GM19468 (cell line): ENCODE measurements at regions not wholly inside any gene's neighbourhood (a gene's known extent, or its start where the extent isn't known, plus 50 kb on each side); places are given as distances from the start of the nearest gene placed in this dataset.

Experiments used
- ATAC-seq: cut with Tn5 transposase; IDR thresholded peaks from one replicate; pipeline ENCODE4 v1.9.1; 2021; ENCODE audit warnings: mild to moderate bottlenecking, moderate library complexity, moderate number of reproducible peaks; ENCODE audit not compliant: unreplicated experiment; ENCODE audit errors: extremely low read depth

DNA sequence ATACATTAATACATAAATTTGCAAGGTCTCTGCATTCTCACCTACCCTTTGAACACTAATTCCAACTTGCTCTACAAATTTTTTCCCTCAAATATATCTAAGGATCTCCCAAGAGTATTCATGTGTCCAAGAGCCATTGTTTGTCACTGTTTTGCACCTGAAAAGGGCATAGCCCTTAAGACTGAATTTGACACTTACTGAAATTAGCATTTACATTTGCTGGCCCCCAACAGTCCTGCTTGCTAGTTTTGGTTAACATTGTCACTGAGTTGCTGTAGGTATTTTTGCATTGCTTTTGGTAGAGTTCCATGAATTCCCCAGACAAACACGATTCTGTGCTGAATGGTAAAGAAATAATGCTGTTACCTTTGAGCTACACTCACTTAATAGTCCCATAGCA lies 57.3 kb downstream of the KCNA4 start:
- no peak for ATAC-seq

- ATAC-seq = no peak
Measured at GRCh38 chr11:29957431-29957830, 59.4 kb downstream of the KCNA4 start.

GRCh38 chr11:29956076-29956556 lies 60.7 kb downstream of the KCNA4 start:
- ATAC-seq = no peak

- no peak for ATAC-seq
Measured at GRCh38 chr11:29943347-29943746, 73.5 kb downstream of the KCNA4 start.

DNA sequence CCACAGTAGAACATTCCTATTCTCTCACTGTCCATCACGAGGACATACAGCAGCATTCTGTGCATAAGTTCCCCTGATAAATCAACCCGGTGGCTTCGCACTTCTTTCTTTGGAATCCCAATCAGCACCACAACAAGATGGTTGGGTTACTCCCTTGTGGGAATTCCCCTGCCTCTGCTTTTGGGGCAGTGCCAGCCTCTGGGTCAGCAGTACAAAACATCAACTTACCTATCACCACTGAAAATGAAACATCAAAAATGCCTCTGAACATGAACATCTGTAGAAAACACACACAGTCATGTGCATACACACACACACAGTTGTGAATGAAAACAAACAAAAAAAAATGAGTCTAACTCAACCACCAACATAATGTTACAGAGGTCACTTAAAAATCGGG lies 79.3 kb downstream of the KCNA4 start:
- ATAC-seq = no peak

DNA sequence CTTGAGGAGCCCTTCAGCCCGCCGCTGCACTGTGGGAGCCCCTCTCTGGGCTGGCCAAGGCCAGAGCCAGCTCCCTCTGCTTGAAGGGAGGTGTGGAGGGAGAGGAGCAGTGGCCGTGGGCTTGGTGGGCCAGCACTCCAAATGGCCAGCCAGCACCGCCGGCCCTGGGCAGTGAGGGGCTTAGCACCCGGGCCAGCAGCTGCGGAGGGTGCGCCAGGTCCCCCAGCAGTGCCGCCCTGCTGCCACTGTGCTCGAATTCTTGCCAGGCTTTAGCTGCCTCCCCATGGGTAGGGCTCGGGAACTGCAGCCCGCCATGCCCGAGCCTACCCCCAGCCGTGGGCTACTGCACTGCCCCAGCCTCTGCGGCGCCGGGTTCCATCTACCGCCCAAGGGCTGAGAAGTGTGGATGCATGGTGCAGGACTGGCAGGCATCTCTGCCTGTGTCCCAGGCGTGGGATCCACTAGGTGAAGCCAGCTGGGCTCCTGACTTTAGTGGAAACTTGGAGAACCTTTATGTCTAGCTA lies 82.7 kb downstream of the KCNA4 start:
- no peak for ATAC-seq

GRCh38 chr11:29916040-29916439 lies 100.8 kb downstream of the KCNA4 start:
- no peak for ATAC-seq

DNA sequence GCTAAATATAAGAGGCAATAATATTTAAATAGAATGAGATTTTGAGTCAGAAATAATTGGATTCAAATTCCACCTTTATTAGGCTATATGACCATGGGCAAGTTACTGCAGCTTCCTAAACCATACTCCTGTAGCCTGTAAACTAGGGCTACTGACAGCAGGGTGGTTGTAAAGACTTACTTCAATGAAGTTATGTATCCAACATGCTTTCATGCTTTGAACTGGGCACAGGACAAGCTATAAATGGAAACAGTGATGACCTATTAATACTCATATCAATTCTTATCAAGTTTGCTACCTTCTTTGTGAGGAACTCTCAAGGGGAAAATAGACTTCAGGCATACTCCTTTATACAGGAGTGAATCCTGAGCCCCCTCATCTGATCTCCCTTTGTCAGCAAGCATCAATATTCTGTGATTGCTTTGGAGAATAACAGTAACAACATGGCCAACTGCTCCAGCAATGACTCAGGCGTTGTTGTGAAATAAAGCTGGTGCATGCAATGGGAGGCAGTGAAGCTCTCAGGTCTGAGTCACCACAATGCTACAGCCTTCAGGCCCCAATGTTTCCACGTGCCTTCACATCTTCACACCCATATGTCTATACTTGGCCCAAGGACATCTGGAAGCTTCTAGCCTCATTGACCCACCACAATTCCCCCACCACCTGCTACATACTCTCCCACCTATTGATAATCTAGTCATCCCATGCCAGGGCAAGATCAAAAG lies 102.5 kb downstream of the KCNA4 start:
- ATAC-seq = no peak

GRCh38 chr11:29913352-29913751 lies 103.5 kb downstream of the KCNA4 start:
- no peak for ATAC-seq

DNA sequence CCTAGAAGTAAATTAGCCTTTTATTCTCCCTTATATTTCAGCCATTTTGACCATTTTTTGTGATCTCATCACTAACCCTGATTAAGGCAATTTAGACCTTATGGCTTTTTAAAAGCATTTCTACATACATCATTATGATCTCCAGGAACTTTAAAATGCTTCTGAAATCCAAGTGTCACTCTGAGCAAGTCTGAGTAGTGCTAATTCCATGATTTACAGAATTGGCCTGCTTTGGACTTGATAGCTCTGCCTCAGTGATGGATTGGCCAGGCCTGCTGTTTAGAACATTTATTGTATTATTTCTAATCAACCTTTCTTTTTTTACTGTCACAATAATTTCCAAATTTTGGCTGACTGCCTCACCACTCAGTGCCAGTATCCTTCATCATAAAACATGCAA lies 116.4 kb downstream of the KCNA4 start:
- no peak for ATAC-seq

DNA sequence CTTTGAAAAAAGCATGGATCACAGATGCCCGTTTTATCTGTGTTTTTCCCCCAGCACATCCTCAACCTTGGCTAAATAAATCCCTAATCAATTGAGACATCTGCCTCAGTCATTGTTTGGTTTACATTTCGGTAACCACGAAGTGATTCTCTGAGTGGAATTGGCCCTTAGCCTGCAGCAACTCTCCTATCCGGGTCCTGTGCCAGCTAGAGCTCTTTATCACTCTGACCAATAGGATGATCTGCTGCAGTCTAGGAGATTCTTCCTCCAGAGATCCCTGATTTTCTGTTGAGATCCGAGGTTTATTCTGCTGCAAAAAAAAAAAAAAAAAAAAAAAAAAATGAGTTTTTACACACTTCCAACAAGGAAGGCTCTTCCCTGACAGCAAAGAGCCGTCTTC lies 137.3 kb downstream of the KCNA4 start:
- no peak for ATAC-seq

- ATAC-seq = no peak
Measured at GRCh38 chr11:29876192-29876591, 140.6 kb downstream of the KCNA4 start.

GRCh38 chr11:29847219-29847618 lies 169.6 kb downstream of the KCNA4 start:
- ATAC-seq = no peak

DNA sequence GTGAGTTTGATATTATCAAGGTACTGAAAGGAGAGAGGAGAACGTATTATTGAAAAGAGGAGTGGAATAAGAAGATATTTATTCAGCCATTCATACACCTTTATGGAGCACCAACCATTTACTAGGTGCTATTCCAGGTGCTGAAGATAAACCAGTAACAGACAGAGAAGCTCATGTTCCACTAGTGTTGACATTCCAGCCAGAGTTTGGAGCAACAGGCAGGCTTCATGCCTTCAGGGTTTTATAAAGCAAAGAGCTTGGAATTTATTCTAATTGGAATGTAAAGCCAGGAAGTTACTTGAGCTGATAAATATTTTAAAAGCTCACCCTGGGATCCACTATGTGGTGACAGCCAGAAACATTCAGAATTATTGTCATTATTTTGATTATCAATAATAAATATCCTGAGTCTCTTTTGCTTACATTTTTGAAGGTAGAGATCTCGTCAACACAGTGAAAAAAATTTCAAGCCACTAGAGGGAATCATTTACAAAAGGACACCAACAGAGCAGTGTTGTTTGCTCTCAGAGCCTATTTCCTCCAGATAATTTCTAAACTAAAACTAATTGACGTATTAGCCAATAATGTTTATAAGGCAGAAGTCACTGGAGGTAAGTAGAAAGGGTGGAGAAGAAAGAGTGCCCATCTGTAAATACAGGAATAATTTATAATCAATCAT lies 172.0 kb downstream of the KCNA4 start:
- no peak for ATAC-seq

DNA sequence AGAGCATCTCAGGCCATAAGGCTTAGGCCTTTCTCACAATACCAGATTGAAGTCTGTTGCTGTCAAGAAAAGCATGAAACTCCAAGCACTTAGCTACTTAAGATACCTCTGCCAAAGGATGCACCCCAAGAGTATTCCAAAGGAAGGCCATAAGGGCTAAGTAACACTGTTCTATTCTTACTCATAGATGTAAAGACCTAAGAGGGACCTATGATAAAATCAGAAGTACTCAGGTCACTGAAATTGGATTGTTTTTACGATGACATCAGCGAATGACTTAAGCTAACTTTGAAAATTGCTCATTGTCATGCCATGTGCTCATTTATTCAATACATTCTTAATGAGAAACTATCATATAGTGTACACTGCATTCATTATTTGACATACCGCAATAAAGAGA lies 172.8 kb downstream of the KCNA4 start:
- no peak for ATAC-seq

DNA sequence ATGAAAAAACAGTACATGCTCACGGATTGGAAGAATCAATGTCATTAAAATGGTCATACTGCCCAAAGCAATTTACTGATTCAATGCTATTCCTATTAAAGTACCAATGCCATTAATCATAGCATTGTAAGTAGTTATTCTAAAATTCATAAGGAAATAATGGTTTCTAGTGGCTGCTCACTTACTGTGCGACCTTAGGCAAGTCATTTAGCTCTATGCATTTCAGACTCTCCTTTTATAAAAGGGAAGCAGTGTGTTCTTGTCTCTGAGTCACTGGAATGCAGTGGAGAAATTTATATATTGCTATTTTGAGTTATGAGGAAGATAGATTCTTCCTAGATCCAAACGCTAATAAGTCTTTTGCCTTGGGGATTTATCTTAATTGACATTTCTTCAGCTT lies 174.8 kb downstream of the KCNA4 start:
- ATAC-seq = no peak

DNA sequence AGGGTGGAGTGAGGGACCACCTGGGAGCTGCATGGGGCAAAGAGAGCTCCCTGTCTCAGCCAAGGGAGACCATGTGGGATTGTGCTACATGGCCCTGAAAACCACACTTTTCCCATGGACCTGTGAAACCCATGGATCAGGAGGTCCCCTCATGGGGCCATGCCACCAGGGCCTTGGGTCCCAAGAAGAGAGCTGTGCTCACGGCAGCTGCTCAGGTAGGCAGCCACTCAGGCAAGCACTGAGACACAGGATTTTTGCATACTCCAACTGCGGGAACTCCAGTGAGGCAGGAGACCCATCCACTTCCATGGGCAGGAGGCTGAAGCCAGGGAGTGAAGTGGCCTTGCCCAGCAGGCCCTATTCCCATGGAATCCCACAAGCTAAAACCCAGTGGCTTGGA lies 190.0 kb downstream of the KCNA4 start:
- no peak for ATAC-seq

DNA sequence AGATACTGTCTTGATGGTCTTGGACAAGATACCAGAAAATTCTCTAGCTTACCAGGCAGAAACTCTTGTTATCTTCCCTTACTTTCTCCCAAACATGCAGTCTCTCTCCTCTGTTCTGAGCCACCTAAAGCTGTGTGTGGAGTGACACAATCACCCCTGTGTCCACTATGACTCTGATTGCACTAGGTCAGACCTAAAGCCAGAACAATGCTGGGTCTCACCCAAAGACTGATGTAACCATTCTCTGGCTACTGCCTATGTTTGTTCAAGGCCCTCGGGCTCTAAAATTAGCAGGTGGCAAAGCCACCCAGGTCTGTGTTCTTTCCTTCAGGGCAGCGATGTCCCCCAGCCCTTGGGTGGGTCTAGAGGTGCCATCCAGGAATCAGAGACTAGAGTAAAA lies 200.5 kb downstream of the KCNA4 start:
- no peak for ATAC-seq

DNA sequence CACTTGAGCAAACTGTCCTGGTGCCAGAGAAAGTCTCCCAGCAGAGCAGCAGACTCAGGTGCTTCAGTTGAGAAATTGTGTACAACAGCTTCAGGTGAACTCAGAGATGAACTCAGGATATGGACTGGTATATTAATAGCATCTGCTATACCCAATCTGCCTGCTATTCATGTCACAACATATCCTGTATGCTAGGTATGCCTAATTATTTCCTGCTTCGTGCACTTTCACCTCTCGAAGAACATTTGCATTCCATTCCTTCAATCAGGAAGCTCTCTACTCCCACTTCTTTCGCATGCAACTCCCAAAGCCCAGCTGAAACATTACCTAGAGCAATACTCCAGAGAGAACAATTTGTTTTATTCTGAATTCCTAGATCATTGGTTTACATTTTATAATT lies 207.7 kb downstream of the KCNA4 start:
- no peak for ATAC-seq

- no peak for ATAC-seq
Measured at GRCh38 chr11:29802522-29802921, 214.3 kb downstream of the KCNA4 start.

GRCh38 chr11:29801561-29801960 lies 215.3 kb downstream of the KCNA4 start:
- no peak for ATAC-seq

GRCh38 chr11:29786092-29786491 lies 230.7 kb downstream of the KCNA4 start:
- no peak for ATAC-seq
